Panc1 (cell line): ENCODE measurements at regions not wholly inside any gene's neighbourhood (a gene's known extent, or its start where the extent isn't known, plus 50 kb on each side); places are given as distances from the start of the nearest gene placed in this dataset.

Source experiments
- CTCF ChIP-seq: fragments of 450-650 bp; IDR thresholded peaks from 2 replicates; pipeline ENCODE4 v1.5.1; 2017; ENCODE audit warnings: mild to moderate bottlenecking
- POLR2AphosphoS5 ChIP-seq: IDR thresholded peaks from 2 replicates; pipeline ENCODE4 v1.6.1; 2012; ENCODE audit warnings: mild to moderate bottlenecking, low read depth, low read length, moderate library complexity
- TCF7L2 ChIP-seq: IDR thresholded peaks from 2 replicates; pipeline ENCODE4 v1.6.1; 2011; ENCODE audit warnings: mild to moderate bottlenecking, low read depth, low read length, inconsistent platforms

- TF ChIP-seq TCF7L2 = no peak
- no peak for TF ChIP-seq CTCF
- TF ChIP-seq POLR2AphosphoS5 = no peak
Observed at GRCh38 chr15:70315431-70315830, 217.7 kb upstream of the TLE3 start.
